Rectal smooth muscle tissue (tissue), 1 donor: ENCODE measurements at regions not wholly inside any gene's neighbourhood (a gene's known extent, or its start where the extent isn't known, plus 50 kb on each side); places are given as distances from the start of the nearest gene placed in this dataset.
"Not testable (repeated sequence)": the region's sequence is repeated elsewhere in the genome, so short reads cannot be mapped to it uniquely, and the experiment has no call there.

Source experiments
- H3K27ac ChIP-seq: one replicate; pipeline ENCODE4 v1.7.0; 2013; ENCODE audit warnings: low read depth, low read length, inconsistent platforms
- H3K27me3 ChIP-seq: one replicate; pipeline ENCODE4 v1.7.0; 2013; ENCODE audit warnings: low read length; ENCODE audit not compliant: control insufficient read depth, insufficient read depth
- H3K36me3 ChIP-seq: one replicate; pipeline ENCODE4 v1.7.0; 2013; ENCODE audit warnings: low read length; ENCODE audit not compliant: control insufficient read depth, insufficient read depth
- H3K4me1 ChIP-seq: one replicate; pipeline ENCODE4 v1.7.0; 2013; ENCODE audit warnings: low read length; ENCODE audit not compliant: control insufficient read depth, insufficient read depth
- H3K4me3 ChIP-seq: one replicate; pipeline ENCODE4 v1.7.0; 2013; ENCODE audit warnings: low read length
- H3K9ac ChIP-seq: one replicate; pipeline ENCODE4 v1.7.0; 2013; ENCODE audit warnings: low read length

GRCh38 chr7:142460402-142461117, 202.7 kb upstream of the PRSS58 start:
- H3K27ac ChIP-seq: no peak overlapping the region
- H3K4me3 ChIP-seq: no peak overlapping the region
- H3K36me3 ChIP-seq: no peaks in the 10 kb centered on the region
- no peak overlapping the region for H3K9ac ChIP-seq
- no peaks in the 10 kb centered on the region for H3K27me3 ChIP-seq
- no peaks in the 10 kb centered on the region for H3K4me1 ChIP-seq

GRCh38 chr7:142459551-142459963, 201.7 kb upstream of the PRSS58 start:
- H3K4me1 ChIP-seq: no peaks in the 10 kb centered on the region
- H3K9ac ChIP-seq: no peak overlapping the region
- H3K27ac ChIP-seq: no peak overlapping the region
- no peak overlapping the region for H3K4me3 ChIP-seq
- H3K27me3 ChIP-seq: no peaks in the 10 kb centered on the region
- H3K36me3 ChIP-seq: no peaks in the 10 kb centered on the region

GRCh38 chr7:142457146-142457703, 199.4 kb upstream of the PRSS58 start:
- Histone ChIP-seq H3K4me3 (no peak overlapping the region), H3K27ac (no peak overlapping the region), H3K4me1 (no peaks in the 10 kb centered on the region), H3K27me3 (no peaks in the 10 kb centered on the region), H3K36me3 (no peaks in the 10 kb centered on the region), H3K9ac (no peak overlapping the region)

GRCh38 chr7:142455392-142455791, 197.5 kb upstream of the PRSS58 start:
- no peak overlapping the region for H3K4me3 ChIP-seq
- no peak overlapping the region for H3K9ac ChIP-seq
- H3K27me3 ChIP-seq: no peaks in the 10 kb centered on the region
- H3K36me3 ChIP-seq: no peaks in the 10 kb centered on the region
- no peaks in the 10 kb centered on the region for H3K4me1 ChIP-seq
- no peak overlapping the region for H3K27ac ChIP-seq

GRCh38 chr7:142454862-142455261, 197.0 kb upstream of the PRSS58 start:
- no peak overlapping the region for H3K9ac ChIP-seq
- no peaks in the 10 kb centered on the region for H3K4me1 ChIP-seq
- H3K27ac ChIP-seq: no peak overlapping the region
- H3K36me3 ChIP-seq: no peaks in the 10 kb centered on the region
- no peaks in the 10 kb centered on the region for H3K27me3 ChIP-seq
- no peak overlapping the region for H3K4me3 ChIP-seq

GRCh38 chr7:142452791-142453190, 194.9 kb upstream of the PRSS58 start:
- Histone ChIP-seq H3K9ac (no peak overlapping the region), H3K4me3 (no peak overlapping the region), H3K36me3 (no peaks in the 10 kb centered on the region), H3K4me1 (no peaks in the 10 kb centered on the region), H3K27me3 (no peaks in the 10 kb centered on the region), H3K27ac (no peak overlapping the region)

- H3K27ac ChIP-seq: no peak overlapping the region
These were observed 194.0 kb upstream of the PRSS58 start for GRCh38 chr7:142451817-142452216.

GRCh38 chr7:142451296-142451695, 193.4 kb upstream of the PRSS58 start:
- Histone ChIP-seq H3K27ac (no peak overlapping the region), H3K9ac (no peak overlapping the region), H3K4me3 (no peak overlapping the region), H3K36me3 (no peaks in the 10 kb centered on the region), H3K4me1 (no peaks in the 10 kb centered on the region), H3K27me3 (no peaks in the 10 kb centered on the region)

More at GRCh38 chr7:142451817-142452216, 194.0 kb upstream of the PRSS58 start:
- Histone ChIP-seq H3K27me3 (no peaks in the 10 kb centered on the region), H3K9ac (no peak overlapping the region), H3K4me1 (no peaks in the 10 kb centered on the region), H3K36me3 (no peaks in the 10 kb centered on the region), H3K4me3 (no peak overlapping the region)

- Histone ChIP-seq H3K9ac (no peak overlapping the region), H3K27ac (no peak overlapping the region), H3K36me3 (no peaks in the 10 kb centered on the region), H3K27me3 (no peaks in the 10 kb centered on the region), H3K4me1 (no peaks in the 10 kb centered on the region), H3K4me3 (no peak overlapping the region)
These were observed 192.8 kb upstream of the PRSS58 start for GRCh38 chr7:142450695-142451094.

GRCh38 chr7:142450206-142450605, 192.3 kb upstream of the PRSS58 start:
- Histone ChIP-seq H3K4me1 (no peaks in the 10 kb centered on the region), H3K27me3 (no peaks in the 10 kb centered on the region), H3K27ac (no peak overlapping the region), H3K4me3 (no peak overlapping the region), H3K36me3 (no peaks in the 10 kb centered on the region), H3K9ac (no peak overlapping the region)

- not testable (repeated sequence) for H3K27me3 ChIP-seq, H3K36me3 ChIP-seq, H3K4me3 ChIP-seq, H3K9ac ChIP-seq, H3K4me1 ChIP-seq, H3K27ac ChIP-seq
These were observed 191.0 kb upstream of the PRSS58 start for GRCh38 chr7:142448857-142449256.

GRCh38 chr7:142447762-142448161, 189.9 kb upstream of the PRSS58 start:
- Histone ChIP-seq H3K4me3 (no peak overlapping the region), H3K36me3 (no peaks in the 10 kb centered on the region), H3K27me3 (no peaks in the 10 kb centered on the region), H3K4me1 (no peaks in the 10 kb centered on the region), H3K27ac (no peak overlapping the region), H3K9ac (no peak overlapping the region)

GRCh38 chr7:142445019-142445686, 187.3 kb upstream of the PRSS58 start:
- Histone ChIP-seq H3K4me3 (no peak overlapping the region), H3K27ac (no peak overlapping the region), H3K4me1 (no peaks in the 10 kb centered on the region), H3K9ac (no peak overlapping the region), H3K36me3 (no peaks in the 10 kb centered on the region), H3K27me3 (no peaks in the 10 kb centered on the region)
